AG04449 (cell line): ENCODE measurements at regions not wholly inside any gene's neighbourhood (a gene's known extent, or its start where the extent isn't known, plus 50 kb on each side); places are given as distances from the start of the nearest gene placed in this dataset.

Source experiments
- CTCF ChIA-PET: fragments of 350-600 bp; formaldehyde crosslinking; extraction: SDS; loops from one replicate; lab custom pipeline; 2021; ENCODE audit warnings: antibody characterized with exemption; lab: Yijun Ruan, JAX
- POLR2A ChIA-PET: fragments of 400-600, 350-600 bp; formaldehyde crosslinking; extraction: SDS; loops from one replicate; lab custom pipeline; 2020; ENCODE audit warnings: antibody characterized with exemption, inconsistent platforms; lab: Yijun Ruan, JAX
- DNase-seq: peaks from one replicate; pipeline ENCODE4 v3.0.0-alpha.2; 2010; ENCODE audit warnings: low read depth, low spot score
- H3K4me3 ChIP-seq: 2 replicates; pipeline ENCODE4 v1.5.1; 2011; ENCODE audit warnings: low read depth, mild to moderate bottlenecking, control low read depth, low read length
- CTCF ChIP-seq: IDR thresholded peaks from one replicate; pipeline ENCODE4 v1.5.1; 2011; ENCODE audit warnings: mild to moderate bottlenecking, moderate library complexity, low read length, control low read depth, inconsistent platforms; ENCODE audit not compliant: insufficient read depth; ENCODE audit errors: missing control alignments

- CTCF ChIA-PET: no interaction called here
- no peak for DNase-seq
- POLR2A ChIA-PET: no interaction called here
- no peak overlapping the region for H3K4me3 ChIP-seq
- no peak for TF ChIP-seq CTCF
Measured at GRCh38 chr9:103068753-103069152, 73.6 kb downstream of the CYLC2 start.

GRCh38 chr9:103078581-103078980, 83.4 kb downstream of the CYLC2 start:
- ChIA-PET CTCF (no interaction called here), POLR2A (no interaction called here)
- no peak for DNase-seq
- no peak overlapping the region for H3K4me3 ChIP-seq
- TF ChIP-seq CTCF: no peak

GRCh38 chr9:103082494-103082893, 87.4 kb downstream of the CYLC2 start:
- no peak overlapping the region for H3K4me3 ChIP-seq
- no peak for DNase-seq
- ChIA-PET POLR2A (no interaction called here), CTCF (no interaction called here)
- no peak for TF ChIP-seq CTCF

GRCh38 chr9:103089357-103089756, 94.2 kb downstream of the CYLC2 start:
- H3K4me3 ChIP-seq: no peak overlapping the region
- no peak for DNase-seq
- no peak for TF ChIP-seq CTCF
- POLR2A ChIA-PET: no interaction called here
- CTCF ChIA-PET: no interaction called here

- ChIA-PET POLR2A (no interaction called here), CTCF (no interaction called here)
- TF ChIP-seq CTCF: no peak
- no peak overlapping the region for H3K4me3 ChIP-seq
- no peak for DNase-seq
Measured at GRCh38 chr9:103104101-103104500, 109.0 kb downstream of the CYLC2 start.

GRCh38 chr9:103116246-103116645, 121.1 kb downstream of the CYLC2 start:
- H3K4me3 ChIP-seq: no peak overlapping the region
- no peak for TF ChIP-seq CTCF
- POLR2A ChIA-PET: no interaction called here
- CTCF ChIA-PET: no interaction called here
- no peak for DNase-seq
